Activated CD8-positive, alpha-beta memory T cell treated with anti-CD3 and anti-CD28 coated beads, Interleukin-2, amount 10 ng/mL, durations not matched to agents 7 days and 5 days (primary cell): ENCODE measurements at regions not wholly inside any gene's neighbourhood (a gene's known extent, or its start where the extent isn't known, plus 50 kb on each side); places are given as distances from the start of the nearest gene placed in this dataset.

ENCODE experiments used
- ATAC-seq: fragments of 150-1000 bp; cut with Tn5 transposase; one replicate; pipeline ENCODE4 v1.10.0; 2021; ENCODE audit warnings: moderate library complexity
- CTCF ChIA-PET: fragments of 350-600 bp; sonication (Branson Sonifier 250); formaldehyde crosslinking; loops from one replicate; lab custom pipeline; 2021; ENCODE audit warnings: antibody characterized with exemption; lab: Charles Lee
- DNase-seq: peaks from one replicate; pipeline ENCODE4 v3.0.0-alpha.2; 2020
- H3K27ac Mint-ChIP-seq: one replicate; pipeline ENCODE4 v1.8.0; 2021; ENCODE audit warnings: mild to moderate bottlenecking, mixed read lengths
- H3K27me3 Mint-ChIP-seq: one replicate; pipeline ENCODE4 v1.8.0; 2021; ENCODE audit warnings: mixed read lengths
- H3K36me3 Mint-ChIP-seq: one replicate; pipeline ENCODE4 v1.8.0; 2021; ENCODE audit warnings: mild to moderate bottlenecking, mixed read lengths
- H3K4me1 Mint-ChIP-seq: one replicate; pipeline ENCODE4 v1.8.0; 2021; ENCODE audit warnings: mixed read lengths
- H3K4me3 Mint-ChIP-seq: one replicate; pipeline ENCODE4 v1.8.0; 2021; ENCODE audit warnings: mild to moderate bottlenecking, moderate library complexity, mixed read lengths
- H3K9me3 Mint-ChIP-seq: one replicate; pipeline ENCODE4 v1.8.0; 2022; ENCODE audit warnings: low read depth, mixed read lengths

- no peak for ATAC-seq
- H3K4me1 Mint-ChIP-seq: peaks cover 6% of the 10 kb centered on the region
- no peak overlapping the region for H3K27ac Mint-ChIP-seq
- H3K4me3 Mint-ChIP-seq: no peak overlapping the region
- no peaks in the 10 kb centered on the region for H3K36me3 Mint-ChIP-seq
- DNase-seq: no peak
- H3K9me3 Mint-ChIP-seq: no peaks in the 10 kb centered on the region
- CTCF ChIA-PET: interaction anchor here (0.6 kb wide), 1 partner anchor 9 kb away, joined by 3 read pairs; no protein-coding TSS in a partner anchor
- H3K27me3 Mint-ChIP-seq: no peaks in the 10 kb centered on the region
These were observed 526.6 kb downstream of the KLF12 start for GRCh38 chr13:73607489-73608156.

- ATAC-seq (no peak), DNase-seq (no peak)
- H3K4me1 Mint-ChIP-seq: no peaks in the 10 kb centered on the region
- peaks cover 2% of the 10 kb centered on the region for H3K27me3 Mint-ChIP-seq
- no peaks in the 10 kb centered on the region for H3K9me3 Mint-ChIP-seq
- no peaks in the 10 kb centered on the region for H3K36me3 Mint-ChIP-seq
- CTCF ChIA-PET: interaction anchor here (0.6 kb wide), 1 partner anchor 83 kb away, joined by 3 read pairs; no protein-coding TSS in a partner anchor
- no peak overlapping the region for H3K4me3 Mint-ChIP-seq
- H3K27ac Mint-ChIP-seq: no peak overlapping the region
These were observed 530.6 kb downstream of the KLF12 start for GRCh38 chr13:73603646-73604045.

- CTCF ChIA-PET: no interaction called here
- no peaks in the 10 kb centered on the region for H3K4me1 Mint-ChIP-seq
- peaks cover 2% of the 10 kb centered on the region for H3K27me3 Mint-ChIP-seq
- no peak for ATAC-seq
- H3K27ac Mint-ChIP-seq: no peak overlapping the region
- DNase-seq: no peak
- H3K4me3 Mint-ChIP-seq: no peak overlapping the region
- no peaks in the 10 kb centered on the region for H3K36me3 Mint-ChIP-seq
- no peaks in the 10 kb centered on the region for H3K9me3 Mint-ChIP-seq
These were observed 531.9 kb downstream of the KLF12 start for GRCh38 chr13:73602295-73602694.

GRCh38 chr13:73601708-73602107 is 532.5 kb downstream of the KLF12 start:
- DNase-seq (no peak), ATAC-seq (no peak)
- no peak overlapping the region for H3K4me3 Mint-ChIP-seq
- CTCF ChIA-PET: no interaction called here
- H3K36me3 Mint-ChIP-seq: no peaks in the 10 kb centered on the region
- H3K9me3 Mint-ChIP-seq: no peaks in the 10 kb centered on the region
- H3K4me1 Mint-ChIP-seq: no peaks in the 10 kb centered on the region
- H3K27me3 Mint-ChIP-seq: peaks cover 2% of the 10 kb centered on the region
- no peak overlapping the region for H3K27ac Mint-ChIP-seq

- Mint-ChIP-seq H3K36me3 (no peaks in the 10 kb centered on the region), H3K4me1 (peaks cover 8% of the 10 kb centered on the region), H3K27me3 (peaks cover 2% of the 10 kb centered on the region), H3K9me3 (peaks cover 2% of the 10 kb centered on the region), H3K27ac (no peak overlapping the region), H3K4me3 (no peak overlapping the region)
- CTCF ChIA-PET: interaction anchor here (1.3 kb wide), 1 partner anchor 8 kb away, joined by 3 read pairs; no protein-coding TSS in a partner anchor
- no peak for ATAC-seq
- no peak for DNase-seq
These were observed 534.7 kb downstream of the KLF12 start for GRCh38 chr13:73599232-73600128.

GRCh38 chr13:73598020-73598712 is 536.0 kb downstream of the KLF12 start:
- ATAC-seq: no peak
- CTCF ChIA-PET: interaction anchor here (1.3 kb wide), 1 partner anchor 10 kb away, joined by 3 read pairs; no protein-coding TSS in a partner anchor
- Mint-ChIP-seq H3K4me1 (peaks cover 8% of the 10 kb centered on the region), H3K36me3 (no peaks in the 10 kb centered on the region), H3K9me3 (peaks cover 2% of the 10 kb centered on the region), H3K4me3 (no peak overlapping the region), H3K27ac (no peak overlapping the region), H3K27me3 (peaks cover 2% of the 10 kb centered on the region)
- DNase-seq: no peak

GRCh38 chr13:73596382-73596781 is 537.6 kb downstream of the KLF5 start:
- Mint-ChIP-seq H3K9me3 (peaks cover 2% of the 10 kb centered on the region), H3K27me3 (peaks cover 2% of the 10 kb centered on the region), H3K27ac (no peak overlapping the region), H3K36me3 (no peaks in the 10 kb centered on the region), H3K4me3 (no peak overlapping the region), H3K4me1 (peaks cover 8% of the 10 kb centered on the region)
- DNase-seq (no peak), ATAC-seq (no peak)
- CTCF ChIA-PET: interaction anchor here (1.2 kb wide), 1 partner anchor 29 kb away, joined by 4 read pairs; no protein-coding TSS in a partner anchor

- CTCF ChIA-PET: no interaction called here
- Mint-ChIP-seq H3K4me1 (peaks cover 8% of the 10 kb centered on the region), H3K36me3 (no peaks in the 10 kb centered on the region), H3K27me3 (no peaks in the 10 kb centered on the region), H3K4me3 (no peak overlapping the region), H3K27ac (no peak overlapping the region), H3K9me3 (peaks cover 2% of the 10 kb centered on the region)
- ATAC-seq (no peak), DNase-seq (no peak)
These were observed 534.5 kb downstream of the KLF5 start for GRCh38 chr13:73593199-73593765.

GRCh38 chr13:73591861-73592260 is 533.1 kb downstream of the KLF5 start:
- ATAC-seq (no peak), DNase-seq (no peak)
- peaks cover 2% of the 10 kb centered on the region for H3K9me3 Mint-ChIP-seq
- no peak overlapping the region for H3K4me3 Mint-ChIP-seq
- CTCF ChIA-PET: no interaction called here
- H3K27ac Mint-ChIP-seq: no peak overlapping the region
- peaks cover 6% of the 10 kb centered on the region for H3K27me3 Mint-ChIP-seq
- H3K36me3 Mint-ChIP-seq: no peaks in the 10 kb centered on the region
- peaks cover 8% of the 10 kb centered on the region for H3K4me1 Mint-ChIP-seq

- Mint-ChIP-seq H3K27ac (no peak overlapping the region), H3K4me1 (peaks cover 2% of the 10 kb centered on the region), H3K27me3 (peaks cover 10% of the 10 kb centered on the region), H3K4me3 (no peak overlapping the region), H3K9me3 (peaks cover 2% of the 10 kb centered on the region), H3K36me3 (no peaks in the 10 kb centered on the region)
- ATAC-seq (no peak), DNase-seq (no peak)
- CTCF ChIA-PET: no interaction called here
These were observed 532.0 kb downstream of the KLF5 start for GRCh38 chr13:73590795-73591194.

- Mint-ChIP-seq H3K36me3 (no peaks in the 10 kb centered on the region), H3K4me1 (no peaks in the 10 kb centered on the region), H3K27me3 (peaks cover 10% of the 10 kb centered on the region), H3K9me3 (no peaks in the 10 kb centered on the region), H3K27ac (no peak overlapping the region), H3K4me3 (no peak overlapping the region)
- no peak for DNase-seq
- CTCF ChIA-PET: no interaction called here
- no peak for ATAC-seq
These were observed 526.4 kb downstream of the KLF5 start for GRCh38 chr13:73585236-73585635.

GRCh38 chr13:73583331-73583730 is 524.5 kb downstream of the KLF5 start:
- Mint-ChIP-seq H3K27me3 (peaks cover 10% of the 10 kb centered on the region), H3K4me3 (no peak overlapping the region)

More at GRCh38 chr13:73583331-73583730, 524.5 kb downstream of the KLF5 start:
- no peak overlapping the region for H3K27ac Mint-ChIP-seq
- CTCF ChIA-PET: no interaction called here
- H3K4me1 Mint-ChIP-seq: no peaks in the 10 kb centered on the region
- no peaks in the 10 kb centered on the region for H3K36me3 Mint-ChIP-seq
- no peak for DNase-seq
- ATAC-seq: no peak
- no peaks in the 10 kb centered on the region for H3K9me3 Mint-ChIP-seq
